ENCODE measurements at regions not wholly inside any gene's neighbourhood (a gene's known extent, or its start where the extent isn't known, plus 50 kb on each side); places are given as distances from the start of the nearest gene placed in this dataset.

- TF ChIP-seq CTCF (conservative IDR thresholded peaks at IDR 0.05): no peak
- no peak overlapping the region for H3K27ac ChIP-seq
Measured at GRCh38 chr13:38160131-38160530, 189.5 kb upstream of the UFM1 start.

- no peak for TF ChIP-seq CTCF (conservative IDR thresholded peaks at IDR 0.05)
- H3K27ac ChIP-seq: no peak overlapping the region
Measured at GRCh38 chr13:38159710-38160109, 189.9 kb upstream of the UFM1 start.

GRCh38 chr13:38147050-38147449, 202.6 kb upstream of the UFM1 start:
- TF ChIP-seq CTCF (conservative IDR thresholded peaks at IDR 0.05): no peak
- peak overlapping the region; percentile 71 for H3K27ac ChIP-seq

- H3K27ac ChIP-seq: no peak overlapping the region
- no peak for TF ChIP-seq CTCF (conservative IDR thresholded peaks at IDR 0.05)
Measured at GRCh38 chr13:38141792-38142191, 207.9 kb upstream of the UFM1 start.

- no peak for TF ChIP-seq CTCF (conservative IDR thresholded peaks at IDR 0.05)
- H3K27ac ChIP-seq: no peak overlapping the region
Measured at GRCh38 chr13:38135592-38135991, 214.1 kb upstream of the UFM1 start.

GRCh38 chr13:38121267-38121666, 228.4 kb upstream of the UFM1 start:
- no peak overlapping the region for H3K27ac ChIP-seq
- TF ChIP-seq CTCF (conservative IDR thresholded peaks at IDR 0.05): no peak

GRCh38 chr13:38103851-38104250, 234.3 kb upstream of the TRPC4 start:
- no peak for TF ChIP-seq CTCF (conservative IDR thresholded peaks at IDR 0.05)
- H3K27ac ChIP-seq: no peak overlapping the region

- H3K27ac ChIP-seq: no peak overlapping the region
- no peak for TF ChIP-seq CTCF (conservative IDR thresholded peaks at IDR 0.05)
Measured at GRCh38 chr13:38099751-38100150, 230.2 kb upstream of the TRPC4 start.
